B cell (primary cell): ENCODE measurements at regions not wholly inside any gene's neighbourhood (a gene's known extent, or its start where the extent isn't known, plus 50 kb on each side); places are given as distances from the start of the nearest gene placed in this dataset.

Experiments used
- ATAC-seq: fragments of 200-7000 bp; cut with Tn5 transposase; one replicate; pipeline ENCODE4 v1.10.0; 2021; ENCODE audit warnings: low read depth, mild to moderate bottlenecking, moderate number of reproducible peaks, moderate library complexity
- CTCF ChIA-PET: fragments of 350-600 bp; sonication (Branson Sonifier 250); formaldehyde crosslinking; loops from one replicate; lab custom pipeline; 2021; ENCODE audit warnings: antibody characterized with exemption, inconsistent platforms; lab: Charles Lee
- POLR2A ChIA-PET: fragments of 350-600 bp; sonication (Branson Sonifier 250); formaldehyde crosslinking; loops from one replicate; lab custom pipeline; 2021; ENCODE audit warnings: antibody characterized with exemption; lab: Charles Lee
- DNase-seq: peaks from one replicate; pipeline ENCODE4 v3.0.0; 2013
- H2AFZ ChIP-seq: 2 replicates; pipeline ENCODE4 v1.6.1; 2012; ENCODE audit warnings: mild to moderate bottlenecking, low read depth, low read length; ENCODE audit not compliant: insufficient read depth, poor library complexity, severe bottlenecking
- H3K27ac ChIP-seq, 2 donors: 1 replicate in 1 of 2; 2 replicates in 1 of 2; pipeline ENCODE4 v1.5.1; 2012 to 2013; ENCODE audit warnings: low read length in 2 of 2, mild to moderate bottlenecking in 2 of 2, moderate library complexity in 1 of 2
- H3K27me3 ChIP-seq, 4 experiments: fragments of 200-600 bp in 1 of 4; sonication (generic) in 1 of 4; replicated peaks in 1 of 4; 1 replicate in 2 of 4; 2 replicates in 2 of 4; pipeline versions ENCODE4 v1.6.1 to v1.7.0; 2013 to 2016; ENCODE audit warnings: low read length in 3 of 4, mild to moderate bottlenecking in 2 of 4, mixed read lengths in 1 of 4, moderate library complexity in 1 of 4; ENCODE audit not compliant: insufficient read depth in 4 of 4, control insufficient read depth in 3 of 4; ENCODE audit errors: control extremely low read depth in 1 of 4
- H3K36me3 ChIP-seq, 2 experiments: replicated peaks in 1 of 2; 1 replicate in 1 of 2; 2 replicates in 1 of 2; pipeline versions ENCODE4 v1.6.1 to v1.7.1; 2013; ENCODE audit warnings: low read length in 1 of 2; ENCODE audit not compliant: insufficient read depth in 2 of 2, control insufficient read depth in 1 of 2; ENCODE audit errors: control extremely low read depth in 1 of 2, extremely low read depth in 1 of 2
- H3K4me1 ChIP-seq, 2 donors: fragments of 200-600 bp in 1 of 2; sonication (generic) in 1 of 2; 1 replicate in 1 of 2; 2 replicates in 1 of 2; pipeline versions ENCODE4 v1.5.1 to v1.6.1; 2013 to 2017; ENCODE audit warnings: low read length in 2 of 2; ENCODE audit not compliant: control insufficient read depth in 2 of 2, insufficient read depth in 2 of 2
- H3K4me2 ChIP-seq: replicated peaks from 2 replicates; pipeline ENCODE3; 2012; ENCODE audit warnings: mild to moderate bottlenecking, low read depth, low read length; ENCODE audit not compliant: poor library complexity, severe bottlenecking
- H3K4me3 ChIP-seq, 5 experiments: fragments of 200-600 bp in 1 of 5; sonication (generic) in 1 of 5; 1 replicate in 3 of 5; 2 replicates in 2 of 5; pipeline versions ENCODE4 v1.5.1 to v1.7.0; 2011 to 2016; ENCODE audit warnings: low read length in 4 of 5, mild to moderate bottlenecking in 4 of 5, low read depth in 2 of 5, control low read depth in 1 of 5, moderate library complexity in 1 of 5; ENCODE audit not compliant: insufficient read depth in 1 of 5; ENCODE audit errors: control extremely low read depth in 1 of 5, extremely low read depth in 1 of 5
- H3K79me2 ChIP-seq: fragments of 200-600 bp; sonication (generic); one replicate; pipeline ENCODE4 v1.6.0; 2016; ENCODE audit warnings: low read length; ENCODE audit not compliant: control insufficient read depth, insufficient read depth
- H3K9ac ChIP-seq: fragments of 200-600 bp; sonication (generic); 2 replicates; pipeline ENCODE4 v1.6.1; 2017; ENCODE audit warnings: mild to moderate bottlenecking, low read length, moderate library complexity
- H3K9me3 ChIP-seq, 3 donors: one replicate each; pipeline versions ENCODE4 v1.6.1 to v1.7.1; 2013; ENCODE audit warnings: low read length in 2 of 3; ENCODE audit not compliant: control insufficient read depth in 2 of 3, insufficient read depth in 1 of 3; ENCODE audit errors: control extremely low read depth in 1 of 3
- H4K20me1 ChIP-seq: 2 replicates; pipeline ENCODE4 v1.6.0; 2012; ENCODE audit warnings: mild to moderate bottlenecking, low read length; ENCODE audit not compliant: insufficient read depth, control insufficient read depth, poor library complexity, severe bottlenecking
- H3K27ac Mint-ChIP-seq: one replicate; pipeline ENCODE4 v1.8.0; 2021; ENCODE audit warnings: mixed read lengths
- H3K27me3 Mint-ChIP-seq: one replicate; pipeline ENCODE4 v1.8.0; 2021; ENCODE audit warnings: mixed read lengths
- H3K4me1 Mint-ChIP-seq: one replicate; pipeline ENCODE4 v1.8.0; 2021; ENCODE audit warnings: mixed read lengths
- H3K4me3 Mint-ChIP-seq: one replicate; pipeline ENCODE4 v1.8.0; 2021; ENCODE audit warnings: mixed read lengths
- H3K9me3 Mint-ChIP-seq: one replicate; pipeline ENCODE4 v1.8.0; 2022; ENCODE audit warnings: mixed read lengths; ENCODE audit not compliant: insufficient read depth
- CTCF ChIP-seq: fragments of 200-600 bp; IDR thresholded peaks from one replicate; pipeline ENCODE4 v1.8.0; 2022; ENCODE audit warnings: antibody characterized with exemption, mild to moderate bottlenecking
- EZH2 ChIP-seq: IDR thresholded peaks from 2 replicates; pipeline ENCODE4 v1.6.1; 2012; ENCODE audit warnings: borderline replicate concordance, low read depth, mild to moderate bottlenecking, moderate library complexity, low read length; ENCODE audit not compliant: insufficient read depth, poor library complexity, severe bottlenecking
- WGBS: methylation state at CpG from one replicate; pipeline ENCODE4 v1.1.5; 2013; ENCODE audit warnings: missing lambda C conversion rate; ENCODE audit not compliant: insufficient coverage; 5-methylcytosine and 5-hydroxymethylcytosine counted together
- intact Hi-C: fragments of 100-400 bp; cut with micrococcal nuclease; formaldehyde crosslinking; loops from one replicate; pipeline ENCODE4 v1.10.0; 2022

- Mint-ChIP-seq H3K4me3 (no peak overlapping the region), H3K27ac (no peak overlapping the region), H3K4me1 (no peaks in the 10 kb centered on the region), H3K9me3 (no peaks in the 10 kb centered on the region), H3K27me3 (peaks cover 13% of the 10 kb centered on the region)
- Histone ChIP-seq H3K4me2 (no peak overlapping the region), H3K36me3 (no peaks in the 10 kb centered on the region), H3K4me1 (no peaks in the 10 kb centered on the region), H3K9me3 (peaks cover 0 to 2% (median 0%) of the 10 kb centered on the region in 3 donors), H4K20me1 (no peaks in the 10 kb centered on the region), H3K79me2 (no peaks in the 10 kb centered on the region), H3K27me3 (no peaks in the 10 kb centered on the region), H3K4me3 (no peak overlapping the region), H2AFZ (no peak overlapping the region), H3K9ac (no peak overlapping the region), H3K27ac (no peak overlapping the region)
- intact Hi-C loops = no loop called here
- POLR2A ChIA-PET = no interaction called here
- CTCF ChIA-PET = no interaction called here
- ATAC-seq = no peak
- no CpG with 5 or more reads among the region's 3 CpGs for whole genome bisulfite sequencing
- no peak for DNase-seq
- TF ChIP-seq CTCF = no peak
- no peak for TF ChIP-seq EZH2
These were observed 324.8 kb downstream of the TMEM38B start for GRCh38 chr9:106019039-106019680.

- Mint-ChIP-seq H3K27me3 (peaks cover 13% of the 10 kb centered on the region), H3K4me3 (no peak overlapping the region), H3K9me3 (no peaks in the 10 kb centered on the region), H3K4me1 (no peaks in the 10 kb centered on the region), H3K27ac (no peak overlapping the region)
- 98% methylated on average over 4 of the region's 5 CpGs for WGBS
- Histone ChIP-seq H3K27ac (no peak overlapping the region), H4K20me1 (no peaks in the 10 kb centered on the region), H3K4me2 (no peak overlapping the region), H2AFZ (no peak overlapping the region), H3K9ac (no peak overlapping the region), H3K4me3 (no peak overlapping the region), H3K9me3 (peaks cover 0 to 2% (median 0%) of the 10 kb centered on the region in 3 donors), H3K27me3 (no peaks in the 10 kb centered on the region), H3K79me2 (no peaks in the 10 kb centered on the region), H3K36me3 (no peaks in the 10 kb centered on the region), H3K4me1 (no peaks in the 10 kb centered on the region)
- DNase-seq (no peak), ATAC-seq (no peak)
- CTCF ChIA-PET = no interaction called here
- POLR2A ChIA-PET = no interaction called here
- intact Hi-C loops = no loop called here
- TF ChIP-seq EZH2 = no peak
- no peak for TF ChIP-seq CTCF
These were observed 325.4 kb downstream of the TMEM38B start for GRCh38 chr9:106019702-106020101.
